ENCODE measurements at regions not wholly inside any gene's neighbourhood (a gene's known extent, or its start where the extent isn't known, plus 50 kb on each side); places are given as distances from the start of the nearest gene placed in this dataset.

- Mint-ChIP-seq H3K36me3 (ENCODE audit: low read depth) (no peaks in the 10 kb centered on the region), H3K27ac (no peak overlapping the region), H3K4me1 (ENCODE audit: low read depth) (no peaks in the 10 kb centered on the region), H3K27me3 (ENCODE audit: insufficient read depth) (no peaks in the 10 kb centered on the region; the same call in 1 of the 2 replicates), H3K4me3 (no peak overlapping the region), H3K9me3 (peaks cover 24% of the 10 kb centered on the region)
- TF ChIP-seq CTCF (IDR thresholded peaks at IDR 0.05): no peak
- DNase-seq: no peak
These were observed 453.4 kb upstream of the GRM3 start for GRCh38 chr7:86190351-86190750.

GRCh38 chr7:86181474-86181873 is 462.2 kb upstream of the GRM3 start:
- no peak for TF ChIP-seq CTCF (IDR thresholded peaks at IDR 0.05)
- no peak overlapping the region for H3K27ac Mint-ChIP-seq

GRCh38 chr7:86164827-86165226 is 478.9 kb upstream of the GRM3 start:
- Mint-ChIP-seq H3K4me3 (no peak overlapping the region), H3K9me3 (peaks cover 13% of the 10 kb centered on the region), H3K27ac (no peak overlapping the region), H3K4me1 (ENCODE audit: low read depth) (no peaks in the 10 kb centered on the region), H3K36me3 (ENCODE audit: low read depth) (no peaks in the 10 kb centered on the region), H3K27me3 (ENCODE audit: insufficient read depth) (no peaks in the 10 kb centered on the region)
- no peak for TF ChIP-seq CTCF (IDR thresholded peaks at IDR 0.05)
- no peak for DNase-seq

More at GRCh38 chr7:86181474-86181873, 462.2 kb upstream of the GRM3 start:
- H3K9me3 Mint-ChIP-seq: peaks cover 33% of the 10 kb centered on the region
- no peaks in the 10 kb centered on the region for H3K4me1 Mint-ChIP-seq (ENCODE audit: low read depth)
- H3K36me3 Mint-ChIP-seq (ENCODE audit: low read depth): no peaks in the 10 kb centered on the region
- DNase-seq: no peak
- H3K27me3 Mint-ChIP-seq (ENCODE audit: insufficient read depth): no peaks in the 10 kb centered on the region; the same call in 1 of the 2 replicates
- no peak overlapping the region for H3K4me3 Mint-ChIP-seq

- Mint-ChIP-seq H3K27me3 (ENCODE audit: insufficient read depth) (no peaks in the 10 kb centered on the region), H3K4me1 (ENCODE audit: low read depth) (no peaks in the 10 kb centered on the region), H3K27ac (no peak overlapping the region), H3K4me3 (no peak overlapping the region), H3K36me3 (ENCODE audit: low read depth) (peaks cover 2% of the 10 kb centered on the region; the same call in 1 of the 2 replicates), H3K9me3 (peaks cover 34% of the 10 kb centered on the region)
- TF ChIP-seq CTCF (IDR thresholded peaks at IDR 0.05): no peak
- no peak for DNase-seq
These were observed 485.6 kb upstream of the GRM3 start for GRCh38 chr7:86158111-86158510.

GRCh38 chr7:86155623-86156022 is 488.1 kb upstream of the GRM3 start:
- H3K4me1 Mint-ChIP-seq (ENCODE audit: low read depth): no peaks in the 10 kb centered on the region
- peaks cover 4% of the 10 kb centered on the region; the same call in 1 of the 2 replicates for H3K36me3 Mint-ChIP-seq (ENCODE audit: low read depth)
- H3K9me3 Mint-ChIP-seq: peaks cover 48% of the 10 kb centered on the region
- H3K27me3 Mint-ChIP-seq (ENCODE audit: insufficient read depth): no peaks in the 10 kb centered on the region
- TF ChIP-seq CTCF (IDR thresholded peaks at IDR 0.05): no peak
- no peak overlapping the region for H3K4me3 Mint-ChIP-seq
- no peak overlapping the region for H3K27ac Mint-ChIP-seq
- no peak for DNase-seq

GRCh38 chr7:86152926-86153325 is 490.8 kb upstream of the GRM3 start:
- DNase-seq: no peak
- Mint-ChIP-seq H3K27me3 (ENCODE audit: insufficient read depth) (no peaks in the 10 kb centered on the region), H3K27ac (no peak overlapping the region), H3K9me3 (peaks cover 44% of the 10 kb centered on the region), H3K4me1 (ENCODE audit: low read depth) (no peaks in the 10 kb centered on the region), H3K36me3 (ENCODE audit: low read depth) (peaks cover 4% of the 10 kb centered on the region; the same call in 1 of the 2 replicates), H3K4me3 (no peak overlapping the region)
- no peak for TF ChIP-seq CTCF (IDR thresholded peaks at IDR 0.05)
